SU-DHL-6 (cell line): ENCODE measurements at regions not wholly inside any gene's neighbourhood (a gene's known extent, or its start where the extent isn't known, plus 50 kb on each side); places are given as distances from the start of the nearest gene placed in this dataset.

Source experiments
- CTCF ChIP-seq: fragments of 200-600 bp; sonication (generic); IDR thresholded peaks from one replicate; pipeline ENCODE4 v1.5.1; 2017; ENCODE audit warnings: antibody characterized with exemption, mild to moderate bottlenecking, low read length, moderate library complexity; ENCODE audit not compliant: insufficient read depth, poor library complexity, severe bottlenecking
- EZH2phosphoT487 ChIP-seq: fragments of 200-600 bp; sonication (generic), shearing (Covaris generic); conservative IDR thresholded peaks from 2 replicates; pipeline ENCODE4 v1.6.1; 2018; ENCODE audit warnings: mild to moderate bottlenecking, antibody characterized with exemption, low read length, moderate library complexity, mixed read lengths

GRCh38 chr9:103169798-103170197 is 174.7 kb downstream of the CYLC2 start:
- TF ChIP-seq CTCF (no peak), EZH2phosphoT487 (no peak)
